22Rv1 (cell line): ENCODE measurements at regions not wholly inside any gene's neighbourhood (a gene's known extent, or its start where the extent isn't known, plus 50 kb on each side); places are given as distances from the start of the nearest gene placed in this dataset.

ENCODE experiments used
- ZFX ChIP-seq: fragments of 450-650 bp; IDR thresholded peaks from 2 replicates; pipeline ENCODE4 v1.6.1; 2017; ENCODE audit warnings: antibody characterized with exemption, borderline replicate concordance
- TF ChIP-seq, protein P1 (sequence below): fragments of 450-650 bp; IDR thresholded peaks from 2 replicates; pipeline ENCODE4 v1.5.1; 2017; ENCODE audit warnings: mild to moderate bottlenecking

DNA sequence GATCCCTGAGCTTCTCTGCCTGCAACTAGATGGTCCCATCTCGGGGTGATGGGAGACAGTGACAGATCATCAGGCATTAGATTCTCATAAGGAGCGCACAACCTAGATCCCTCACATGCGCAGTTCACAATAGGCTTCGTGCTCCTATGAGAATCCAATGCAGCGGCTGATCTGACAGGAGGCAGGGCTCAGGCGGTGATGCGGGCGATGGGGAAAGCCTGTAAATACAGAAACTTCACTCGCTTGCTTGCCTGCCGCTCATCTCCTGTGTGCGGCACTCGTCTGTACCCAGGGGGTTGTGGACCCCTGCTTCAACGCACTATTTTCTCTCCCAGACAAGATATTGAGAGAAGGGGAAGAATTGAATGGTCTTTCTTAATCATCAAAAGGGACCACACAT is 473.9 kb downstream of the ZNF536 start:
- TF ChIP-seq, protein P1, sequence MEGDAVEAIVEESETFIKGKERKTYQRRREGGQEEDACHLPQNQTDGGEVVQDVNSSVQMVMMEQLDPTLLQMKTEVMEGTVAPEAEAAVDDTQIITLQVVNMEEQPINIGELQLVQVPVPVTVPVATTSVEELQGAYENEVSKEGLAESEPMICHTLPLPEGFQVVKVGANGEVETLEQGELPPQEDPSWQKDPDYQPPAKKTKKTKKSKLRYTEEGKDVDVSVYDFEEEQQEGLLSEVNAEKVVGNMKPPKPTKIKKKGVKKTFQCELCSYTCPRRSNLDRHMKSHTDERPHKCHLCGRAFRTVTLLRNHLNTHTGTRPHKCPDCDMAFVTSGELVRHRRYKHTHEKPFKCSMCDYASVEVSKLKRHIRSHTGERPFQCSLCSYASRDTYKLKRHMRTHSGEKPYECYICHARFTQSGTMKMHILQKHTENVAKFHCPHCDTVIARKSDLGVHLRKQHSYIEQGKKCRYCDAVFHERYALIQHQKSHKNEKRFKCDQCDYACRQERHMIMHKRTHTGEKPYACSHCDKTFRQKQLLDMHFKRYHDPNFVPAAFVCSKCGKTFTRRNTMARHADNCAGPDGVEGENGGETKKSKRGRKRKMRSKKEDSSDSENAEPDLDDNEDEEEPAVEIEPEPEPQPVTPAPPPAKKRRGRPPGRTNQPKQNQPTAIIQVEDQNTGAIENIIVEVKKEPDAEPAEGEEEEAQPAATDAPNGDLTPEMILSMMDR: no peak
- no peak for TF ChIP-seq ZFX
